GM12878 (cell line): ENCODE measurements at regions not wholly inside any gene's neighbourhood (a gene's known extent, or its start where the extent isn't known, plus 50 kb on each side); places are given as distances from the start of the nearest gene placed in this dataset.

Experiments used
- BACH1 ChIP-seq: fragments of 450-650 bp; IDR thresholded peaks from 2 replicates; pipeline ENCODE4 v1.6.1; 2017; ENCODE audit warnings: mild to moderate bottlenecking, borderline replicate concordance
- BRCA1 ChIP-seq: IDR thresholded peaks from 2 replicates; pipeline ENCODE4 v1.6.1; 2011; ENCODE audit warnings: low read depth, low read length, improper control_type of control experiment
- CBX5 ChIP-seq: sonication (generic); IDR thresholded peaks from 2 replicates; pipeline ENCODE4 v1.6.1; 2016; ENCODE audit warnings: low read depth, moderate library complexity, mild to moderate bottlenecking, inconsistent platforms
- ELK1 ChIP-seq: IDR thresholded peaks from 2 replicates; pipeline ENCODE4 v1.6.1; 2012; ENCODE audit warnings: low read depth, low read length, improper control_type of control experiment
- HDAC6 ChIP-seq: fragments of 200-600 bp; sonication (generic); IDR thresholded peaks from one replicate; pipeline ENCODE4 v1.8.0; 2017; ENCODE audit warnings: antibody characterized with exemption; ENCODE audit not compliant: unreplicated experiment
- JUNB ChIP-seq: IDR thresholded peaks from 2 replicates; pipeline ENCODE4 v1.6.1; 2016; ENCODE audit warnings: antibody characterized with exemption, mild to moderate bottlenecking
- PAX8 ChIP-seq: fragments of 450-650 bp; IDR thresholded peaks from 2 replicates; pipeline ENCODE4 v1.6.1; 2017; ENCODE audit warnings: mild to moderate bottlenecking, moderate library complexity
- PRDM15 ChIP-seq: fragments of 450-650 bp; formaldehyde crosslinking; IDR thresholded peaks from 2 replicates; pipeline ENCODE4 v1.4.0; 2020; ENCODE audit warnings: mild to moderate bottlenecking, moderate library complexity
- SMC3 ChIP-seq: IDR thresholded peaks from 2 replicates; pipeline ENCODE4 v1.6.1; 2011; ENCODE audit warnings: low read length, improper control_type of control experiment, borderline replicate concordance
- TCF12 ChIP-seq: IDR thresholded peaks from 2 replicates; pipeline ENCODE4 v1.6.1; 2011; ENCODE audit warnings: low read depth, mild to moderate bottlenecking, low read length
- ZNF24 ChIP-seq: fragments of 450-650 bp; IDR thresholded peaks from 2 replicates; pipeline ENCODE4 v1.6.1; 2017; ENCODE audit warnings: antibody characterized with exemption, mild to moderate bottlenecking
- TF ChIP-seq, protein P1 (sequence below): IDR thresholded peaks from 2 replicates; pipeline ENCODE4 v1.6.1; 2012; ENCODE audit warnings: mild to moderate bottlenecking, low read depth, low read length
- TF ChIP-seq, protein P2 (sequence below): IDR thresholded peaks from 2 replicates; pipeline ENCODE4 v1.6.1; 2012; ENCODE audit warnings: low read depth, low read length, improper control_type of control experiment
- TF ChIP-seq, protein P3 (sequence below): fragments of 450-650 bp; IDR thresholded peaks from 2 replicates; pipeline ENCODE4 v1.6.1; 2017; ENCODE audit warnings: antibody characterized with exemption, mild to moderate bottlenecking, moderate library complexity
- TF ChIP-seq, protein P4 (sequence below): fragments of 450-650 bp; IDR thresholded peaks from 2 replicates; pipeline ENCODE4 v1.6.1; 2017; ENCODE audit warnings: mild to moderate bottlenecking, low read depth, inconsistent platforms; ENCODE audit not compliant: poor library complexity, severe bottlenecking

GRCh38 chr1:101388904-101389546, 152.2 kb downstream of the S1PR1 start (continued):
- TF ChIP-seq, protein P1, sequence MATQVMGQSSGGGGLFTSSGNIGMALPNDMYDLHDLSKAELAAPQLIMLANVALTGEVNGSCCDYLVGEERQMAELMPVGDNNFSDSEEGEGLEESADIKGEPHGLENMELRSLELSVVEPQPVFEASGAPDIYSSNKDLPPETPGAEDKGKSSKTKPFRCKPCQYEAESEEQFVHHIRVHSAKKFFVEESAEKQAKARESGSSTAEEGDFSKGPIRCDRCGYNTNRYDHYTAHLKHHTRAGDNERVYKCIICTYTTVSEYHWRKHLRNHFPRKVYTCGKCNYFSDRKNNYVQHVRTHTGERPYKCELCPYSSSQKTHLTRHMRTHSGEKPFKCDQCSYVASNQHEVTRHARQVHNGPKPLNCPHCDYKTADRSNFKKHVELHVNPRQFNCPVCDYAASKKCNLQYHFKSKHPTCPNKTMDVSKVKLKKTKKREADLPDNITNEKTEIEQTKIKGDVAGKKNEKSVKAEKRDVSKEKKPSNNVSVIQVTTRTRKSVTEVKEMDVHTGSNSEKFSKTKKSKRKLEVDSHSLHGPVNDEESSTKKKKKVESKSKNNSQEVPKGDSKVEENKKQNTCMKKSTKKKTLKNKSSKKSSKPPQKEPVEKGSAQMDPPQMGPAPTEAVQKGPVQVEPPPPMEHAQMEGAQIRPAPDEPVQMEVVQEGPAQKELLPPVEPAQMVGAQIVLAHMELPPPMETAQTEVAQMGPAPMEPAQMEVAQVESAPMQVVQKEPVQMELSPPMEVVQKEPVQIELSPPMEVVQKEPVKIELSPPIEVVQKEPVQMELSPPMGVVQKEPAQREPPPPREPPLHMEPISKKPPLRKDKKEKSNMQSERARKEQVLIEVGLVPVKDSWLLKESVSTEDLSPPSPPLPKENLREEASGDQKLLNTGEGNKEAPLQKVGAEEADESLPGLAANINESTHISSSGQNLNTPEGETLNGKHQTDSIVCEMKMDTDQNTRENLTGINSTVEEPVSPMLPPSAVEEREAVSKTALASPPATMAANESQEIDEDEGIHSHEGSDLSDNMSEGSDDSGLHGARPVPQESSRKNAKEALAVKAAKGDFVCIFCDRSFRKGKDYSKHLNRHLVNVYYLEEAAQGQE, result no peak
- no peak for TF ChIP-seq PAX8
- TF ChIP-seq, protein P2, sequence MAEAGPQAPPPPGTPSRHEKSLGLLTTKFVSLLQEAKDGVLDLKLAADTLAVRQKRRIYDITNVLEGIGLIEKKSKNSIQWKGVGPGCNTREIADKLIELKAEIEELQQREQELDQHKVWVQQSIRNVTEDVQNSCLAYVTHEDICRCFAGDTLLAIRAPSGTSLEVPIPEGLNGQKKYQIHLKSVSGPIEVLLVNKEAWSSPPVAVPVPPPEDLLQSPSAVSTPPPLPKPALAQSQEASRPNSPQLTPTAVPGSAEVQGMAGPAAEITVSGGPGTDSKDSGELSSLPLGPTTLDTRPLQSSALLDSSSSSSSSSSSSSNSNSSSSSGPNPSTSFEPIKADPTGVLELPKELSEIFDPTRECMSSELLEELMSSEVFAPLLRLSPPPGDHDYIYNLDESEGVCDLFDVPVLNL, result no peak
- no peak for TF ChIP-seq BRCA1
- TF ChIP-seq, protein P3, sequence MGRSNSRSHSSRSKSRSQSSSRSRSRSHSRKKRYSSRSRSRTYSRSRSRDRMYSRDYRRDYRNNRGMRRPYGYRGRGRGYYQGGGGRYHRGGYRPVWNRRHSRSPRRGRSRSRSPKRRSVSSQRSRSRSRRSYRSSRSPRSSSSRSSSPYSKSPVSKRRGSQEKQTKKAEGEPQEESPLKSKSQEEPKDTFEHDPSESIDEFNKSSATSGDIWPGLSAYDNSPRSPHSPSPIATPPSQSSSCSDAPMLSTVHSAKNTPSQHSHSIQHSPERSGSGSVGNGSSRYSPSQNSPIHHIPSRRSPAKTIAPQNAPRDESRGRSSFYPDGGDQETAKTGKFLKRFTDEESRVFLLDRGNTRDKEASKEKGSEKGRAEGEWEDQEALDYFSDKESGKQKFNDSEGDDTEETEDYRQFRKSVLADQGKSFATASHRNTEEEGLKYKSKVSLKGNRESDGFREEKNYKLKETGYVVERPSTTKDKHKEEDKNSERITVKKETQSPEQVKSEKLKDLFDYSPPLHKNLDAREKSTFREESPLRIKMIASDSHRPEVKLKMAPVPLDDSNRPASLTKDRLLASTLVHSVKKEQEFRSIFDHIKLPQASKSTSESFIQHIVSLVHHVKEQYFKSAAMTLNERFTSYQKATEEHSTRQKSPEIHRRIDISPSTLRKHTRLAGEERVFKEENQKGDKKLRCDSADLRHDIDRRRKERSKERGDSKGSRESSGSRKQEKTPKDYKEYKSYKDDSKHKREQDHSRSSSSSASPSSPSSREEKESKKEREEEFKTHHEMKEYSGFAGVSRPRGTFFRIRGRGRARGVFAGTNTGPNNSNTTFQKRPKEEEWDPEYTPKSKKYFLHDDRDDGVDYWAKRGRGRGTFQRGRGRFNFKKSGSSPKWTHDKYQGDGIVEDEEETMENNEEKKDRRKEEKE, result no peak
- TF ChIP-seq CBX5, result peak; percentile 25
- TF ChIP-seq, protein P4, sequence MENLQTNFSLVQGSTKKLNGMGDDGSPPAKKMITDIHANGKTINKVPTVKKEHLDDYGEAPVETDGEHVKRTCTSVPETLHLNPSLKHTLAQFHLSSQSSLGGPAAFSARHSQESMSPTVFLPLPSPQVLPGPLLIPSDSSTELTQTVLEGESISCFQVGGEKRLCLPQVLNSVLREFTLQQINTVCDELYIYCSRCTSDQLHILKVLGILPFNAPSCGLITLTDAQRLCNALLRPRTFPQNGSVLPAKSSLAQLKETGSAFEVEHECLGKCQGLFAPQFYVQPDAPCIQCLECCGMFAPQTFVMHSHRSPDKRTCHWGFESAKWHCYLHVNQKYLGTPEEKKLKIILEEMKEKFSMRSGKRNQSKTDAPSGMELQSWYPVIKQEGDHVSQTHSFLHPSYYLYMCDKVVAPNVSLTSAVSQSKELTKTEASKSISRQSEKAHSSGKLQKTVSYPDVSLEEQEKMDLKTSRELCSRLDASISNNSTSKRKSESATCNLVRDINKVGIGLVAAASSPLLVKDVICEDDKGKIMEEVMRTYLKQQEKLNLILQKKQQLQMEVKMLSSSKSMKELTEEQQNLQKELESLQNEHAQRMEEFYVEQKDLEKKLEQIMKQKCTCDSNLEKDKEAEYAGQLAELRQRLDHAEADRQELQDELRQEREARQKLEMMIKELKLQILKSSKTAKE, result peak; percentile 40
- no peak for TF ChIP-seq HDAC6
- no peak for TF ChIP-seq PRDM15 (CRISPR knock-in tag)
- 0 out of 2 replicates have a peak, but pooled peaks have one; percentile 30 for TF ChIP-seq ZNF24
- peak; percentile 85 for TF ChIP-seq TCF12
- TF ChIP-seq BACH1, result peak; percentile 91; the same call in 1 of the 2 replicates
- TF ChIP-seq ELK1, result no peak
- TF ChIP-seq SMC3, result peak; percentile 30
- peak; percentile 58; the same call in 1 of the 2 replicates for TF ChIP-seq JUNB
